Endodermal cell (in vitro differentiated cells): ENCODE measurements at regions not wholly inside any gene's neighbourhood (a gene's known extent, or its start where the extent isn't known, plus 50 kb on each side); places are given as distances from the start of the nearest gene placed in this dataset.

Experiments used
- DNase-seq: peaks from one replicate; pipeline ENCODE4 v3.0.0-alpha.2; 2017
- H3K27ac ChIP-seq: 2 replicates; pipeline ENCODE4 v1.5.1; 2013; ENCODE audit warnings: mild to moderate bottlenecking, low read depth, low read length, moderate library complexity
- H3K27me3 ChIP-seq: 2 replicates; pipeline ENCODE4 v1.6.1; 2013; ENCODE audit warnings: mild to moderate bottlenecking, low read length, moderate library complexity; ENCODE audit not compliant: insufficient read depth, control insufficient read depth, poor library complexity, severe bottlenecking
- H3K36me3 ChIP-seq: 2 replicates; pipeline ENCODE4 v1.7.0; 2013; ENCODE audit warnings: mild to moderate bottlenecking, low read length, moderate library complexity; ENCODE audit not compliant: control insufficient read depth, insufficient read depth
- H3K4me1 ChIP-seq: one replicate; pipeline ENCODE4 v1.7.0; 2013; ENCODE audit warnings: low read length; ENCODE audit not compliant: control insufficient read depth, insufficient read depth
- H3K4me3 ChIP-seq: 2 replicates; pipeline ENCODE4 v1.5.1; 2013; ENCODE audit warnings: mild to moderate bottlenecking, low read length, moderate library complexity
- H3K9ac ChIP-seq: 2 replicates; pipeline ENCODE4 v1.6.1; 2013; ENCODE audit warnings: mild to moderate bottlenecking, low read length, moderate library complexity; ENCODE audit not compliant: poor library complexity, severe bottlenecking; ENCODE audit errors: extremely low read depth
- H3K9me3 ChIP-seq: 2 replicates; pipeline ENCODE4 v1.6.1; 2013; ENCODE audit warnings: mild to moderate bottlenecking, low read length, moderate library complexity; ENCODE audit not compliant: control insufficient read depth
- H3K27ac Mint-ChIP-seq: 2 replicates; pipeline ENCODE4 v1.8.0; 2020; ENCODE audit warnings: mixed read lengths
- H3K27me3 Mint-ChIP-seq: 2 replicates; pipeline ENCODE4 v1.8.0; 2021; ENCODE audit warnings: mild to moderate bottlenecking, mixed read lengths; ENCODE audit not compliant: insufficient read depth
- H3K36me3 Mint-ChIP-seq: 2 replicates; pipeline ENCODE4 v1.8.0; 2020; ENCODE audit warnings: low read depth, mixed read lengths
- H3K4me1 Mint-ChIP-seq: 2 replicates; pipeline ENCODE4 v1.8.0; 2020; ENCODE audit warnings: mixed read lengths
- H3K4me3 Mint-ChIP-seq: 2 replicates; pipeline ENCODE4 v1.8.0; 2020; ENCODE audit warnings: mild to moderate bottlenecking, moderate library complexity, mixed read lengths
- H3K9me3 Mint-ChIP-seq: 2 replicates; pipeline ENCODE4 v1.8.0; 2020; ENCODE audit warnings: mild to moderate bottlenecking, mixed read lengths
- WGBS, 2 experiments: methylation state at CpG; one replicate each; pipeline versions ENCODE4 v1.1.5 to v1.1.7; 2013; ENCODE audit warnings: missing lambda C conversion rate in 2 of 2, mixed read lengths in 1 of 2; ENCODE audit not compliant: insufficient coverage in 1 of 2, insufficient read length in 1 of 2; 5-methylcytosine and 5-hydroxymethylcytosine counted together
- TF ChIP-seq, protein P1 (sequence below): fragments of 200-600 bp; sonication (generic); conservative IDR thresholded peaks from 2 replicates; pipeline ENCODE4 v1.5.0; 2021; ENCODE audit warnings: antibody characterized with exemption, mild to moderate bottlenecking

GRCh38 chr11:134712228-134713145, 300.4 kb upstream of the B3GAT1 start:
- Mint-ChIP-seq H3K27me3 (peaks cover 18% of the 10 kb centered on the region), H3K27ac (no peak overlapping the region), H3K4me3 (no peak overlapping the region), H3K36me3 (no peaks in the 10 kb centered on the region), H3K4me1 (peaks cover 9% of the 10 kb centered on the region), H3K9me3 (no peaks in the 10 kb centered on the region)
- no peak overlapping the region for H3K4me3 ChIP-seq
- H3K9ac ChIP-seq: no peak overlapping the region
- H3K9me3 ChIP-seq: no peaks in the 10 kb centered on the region
- no peaks in the 10 kb centered on the region for H3K36me3 ChIP-seq
- TF ChIP-seq, protein P1, sequence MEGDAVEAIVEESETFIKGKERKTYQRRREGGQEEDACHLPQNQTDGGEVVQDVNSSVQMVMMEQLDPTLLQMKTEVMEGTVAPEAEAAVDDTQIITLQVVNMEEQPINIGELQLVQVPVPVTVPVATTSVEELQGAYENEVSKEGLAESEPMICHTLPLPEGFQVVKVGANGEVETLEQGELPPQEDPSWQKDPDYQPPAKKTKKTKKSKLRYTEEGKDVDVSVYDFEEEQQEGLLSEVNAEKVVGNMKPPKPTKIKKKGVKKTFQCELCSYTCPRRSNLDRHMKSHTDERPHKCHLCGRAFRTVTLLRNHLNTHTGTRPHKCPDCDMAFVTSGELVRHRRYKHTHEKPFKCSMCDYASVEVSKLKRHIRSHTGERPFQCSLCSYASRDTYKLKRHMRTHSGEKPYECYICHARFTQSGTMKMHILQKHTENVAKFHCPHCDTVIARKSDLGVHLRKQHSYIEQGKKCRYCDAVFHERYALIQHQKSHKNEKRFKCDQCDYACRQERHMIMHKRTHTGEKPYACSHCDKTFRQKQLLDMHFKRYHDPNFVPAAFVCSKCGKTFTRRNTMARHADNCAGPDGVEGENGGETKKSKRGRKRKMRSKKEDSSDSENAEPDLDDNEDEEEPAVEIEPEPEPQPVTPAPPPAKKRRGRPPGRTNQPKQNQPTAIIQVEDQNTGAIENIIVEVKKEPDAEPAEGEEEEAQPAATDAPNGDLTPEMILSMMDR: no peak
- no peaks in the 10 kb centered on the region for H3K27me3 ChIP-seq
- H3K4me1 ChIP-seq: peaks cover 8% of the 10 kb centered on the region
- H3K27ac ChIP-seq: no peak overlapping the region
- no peak for DNase-seq
- 92 to 93% methylated on average over 25 to 47 of the region's 47 CpGs for WGBS, 2 experiments

GRCh38 chr11:134711588-134711987, 299.5 kb upstream of the B3GAT1 start:
- Histone ChIP-seq H3K4me3 (no peak overlapping the region), H3K4me1 (peaks cover 8% of the 10 kb centered on the region), H3K9me3 (no peaks in the 10 kb centered on the region), H3K27me3 (no peaks in the 10 kb centered on the region), H3K9ac (no peak overlapping the region), H3K36me3 (no peaks in the 10 kb centered on the region), H3K27ac (no peak overlapping the region)
- 77 to 88% methylated on average over 6 to 8 of the region's 8 CpGs for WGBS, 2 experiments
- Mint-ChIP-seq H3K27me3 (peaks cover 15% of the 10 kb centered on the region), H3K36me3 (no peaks in the 10 kb centered on the region), H3K9me3 (no peaks in the 10 kb centered on the region), H3K27ac (no peak overlapping the region), H3K4me1 (peaks cover 9% of the 10 kb centered on the region), H3K4me3 (no peak overlapping the region)
- TF ChIP-seq, protein P1: no peak
- DNase-seq: no peak

- Histone ChIP-seq H3K27me3 (no peaks in the 10 kb centered on the region), H3K36me3 (no peaks in the 10 kb centered on the region), H3K9ac (no peak overlapping the region), H3K27ac (no peak overlapping the region), H3K4me3 (no peak overlapping the region), H3K9me3 (no peaks in the 10 kb centered on the region), H3K4me1 (peaks cover 8% of the 10 kb centered on the region)
- TF ChIP-seq, protein P1: no peak
- WGBS, 2 experiments: 89 to 96% methylated on average over 2 to 3 of the region's 4 CpGs
- H3K27ac Mint-ChIP-seq: no peak overlapping the region
- H3K4me3 Mint-ChIP-seq: no peak overlapping the region
- H3K36me3 Mint-ChIP-seq: no peaks in the 10 kb centered on the region
- peaks cover 14% of the 10 kb centered on the region for H3K27me3 Mint-ChIP-seq
- no peak for DNase-seq
- H3K4me1 Mint-ChIP-seq: peaks cover 9% of the 10 kb centered on the region
- H3K9me3 Mint-ChIP-seq: no peaks in the 10 kb centered on the region
Measured at GRCh38 chr11:134710861-134711407, 298.9 kb upstream of the B3GAT1 start.
